Neural progenitor cell (in vitro differentiated cells): ENCODE measurements at regions not wholly inside any gene's neighbourhood (a gene's known extent, or its start where the extent isn't known, plus 50 kb on each side); places are given as distances from the start of the nearest gene placed in this dataset.

Experiments used
- DNase-seq: peaks from one replicate; pipeline ENCODE4 v3.0.0-alpha.2; 2016; ENCODE audit warnings: low spot score
- H2AFZ ChIP-seq: fragments of 200-600 bp; sonication (generic); replicated peaks from 2 replicates; pipeline ENCODE4 v1.6.1; 2016; ENCODE audit warnings: antibody characterized with exemption
- H3F3A ChIP-seq: fragments of 200-600 bp; sonication (generic); 2 replicates; pipeline ENCODE4 v1.6.1; 2016; ENCODE audit warnings: antibody characterized with exemption, low read depth
- H3K27ac ChIP-seq: fragments of 200-600 bp; sonication (generic); 2 replicates; pipeline ENCODE4 v1.5.1; 2016; ENCODE audit warnings: mild to moderate bottlenecking
- H3K27me3 ChIP-seq: fragments of 200-600 bp; sonication (generic); 2 replicates; pipeline ENCODE4 v1.6.1; 2016; ENCODE audit warnings: mild to moderate bottlenecking, moderate library complexity
- H3K36me3 ChIP-seq: fragments of 200-600 bp; sonication (generic); 2 replicates; pipeline ENCODE4 v1.5.1; 2016
- H3K4me1 ChIP-seq: fragments of 200-600 bp; sonication (generic); 2 replicates; pipeline ENCODE4 v1.6.1; 2016; ENCODE audit warnings: mixed run types
- H3K4me2 ChIP-seq: fragments of 200-600 bp; sonication (generic); 2 replicates; pipeline ENCODE4 v1.6.1; 2016
- H3K4me3 ChIP-seq: fragments of 200-600 bp; sonication (generic); 2 replicates; pipeline ENCODE4 v1.5.1; 2016
- H3K79me2 ChIP-seq: fragments of 200-600 bp; sonication (generic); 2 replicates; pipeline ENCODE4 v1.6.1; 2016; ENCODE audit warnings: low read depth
- H3K9ac ChIP-seq: fragments of 200-600 bp; sonication (generic); 2 replicates; pipeline ENCODE4 v1.6.1; 2016
- H3K9me3 ChIP-seq: fragments of 200-600 bp; sonication (generic); 2 replicates; pipeline ENCODE4 v1.5.1; 2016; ENCODE audit warnings: low read depth
- H4K20me1 ChIP-seq: fragments of 200-600 bp; sonication (generic); 2 replicates; pipeline ENCODE4 v1.6.1; 2016; ENCODE audit warnings: low read depth
- H3K27ac Mint-ChIP-seq: 3 replicates; pipeline ENCODE4 v1.8.0; 2021; ENCODE audit warnings: mixed read lengths
- H3K27me3 Mint-ChIP-seq: 2 replicates; pipeline ENCODE4 v1.8.0; 2022; ENCODE audit warnings: low read depth, mild to moderate bottlenecking, inconsistent platforms, moderate library complexity, mixed read lengths; ENCODE audit not compliant: insufficient read depth
- H3K36me3 Mint-ChIP-seq: 3 replicates; pipeline ENCODE4 v1.8.0; 2021; ENCODE audit warnings: mixed read lengths
- H3K4me1 Mint-ChIP-seq: 3 replicates; pipeline ENCODE4 v1.8.0; 2021; ENCODE audit warnings: mixed read lengths
- H3K4me3 Mint-ChIP-seq: 3 replicates; pipeline ENCODE4 v1.8.0; 2021; ENCODE audit warnings: mild to moderate bottlenecking, moderate library complexity, mixed read lengths
- H3K9me3 Mint-ChIP-seq: 3 replicates; pipeline ENCODE4 v1.8.0; 2020; ENCODE audit warnings: mixed read lengths
- EZH2 ChIP-seq: fragments of 200-600 bp; sonication (generic); IDR thresholded peaks from 2 replicates; pipeline ENCODE4 v1.6.1; 2017; ENCODE audit warnings: antibody characterized with exemption, mild to moderate bottlenecking, moderate library complexity
- EZH2phosphoT487 ChIP-seq: fragments of 200-600 bp; sonication (generic); IDR thresholded peaks from 2 replicates; pipeline ENCODE4 v1.6.1; 2017; ENCODE audit warnings: antibody characterized with exemption
- TF ChIP-seq, protein P1 (sequence below): fragments of 200-600 bp; sonication (generic); IDR thresholded peaks from 2 replicates; pipeline ENCODE4 v1.5.1; 2017; ENCODE audit warnings: antibody characterized with exemption, mild to moderate bottlenecking

DNA sequence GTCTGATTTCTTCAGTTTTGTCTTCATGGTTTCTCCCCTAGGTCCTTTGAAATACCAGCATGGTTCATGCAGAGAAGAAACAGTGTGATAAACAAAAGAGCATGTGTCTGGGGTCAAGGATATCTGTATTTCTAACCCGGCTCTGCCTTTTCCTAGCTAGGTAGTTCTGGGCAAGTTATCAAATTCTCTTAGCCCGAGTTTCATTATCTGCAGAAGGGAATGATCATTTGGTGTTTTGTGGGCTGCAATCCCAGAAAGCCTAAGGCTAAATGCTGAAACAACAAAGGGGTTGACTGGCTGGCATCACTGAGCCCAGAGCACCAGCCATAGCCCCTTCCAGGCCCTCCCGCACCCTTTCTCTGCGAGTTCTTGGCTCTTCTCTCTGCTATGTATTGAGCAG lies 51.7 kb upstream of the DAPL1 start:
- Histone ChIP-seq H3K4me1 (peaks cover 6% of the 10 kb centered on the region), H4K20me1 (no peaks in the 10 kb centered on the region), H3K36me3 (no peaks in the 10 kb centered on the region), H3K27me3 (peaks cover 67% of the 10 kb centered on the region), H3K4me3 (no peak overlapping the region), H3K79me2 (no peaks in the 10 kb centered on the region), H3F3A (peaks cover 17% of the 10 kb centered on the region), H3K27ac (no peak overlapping the region), H2AFZ (no peak overlapping the region), H3K4me2 (no peak overlapping the region), H3K9ac (no peak overlapping the region), H3K9me3 (no peaks in the 10 kb centered on the region)
- no peaks in the 10 kb centered on the region for H3K9me3 Mint-ChIP-seq
- H3K27ac Mint-ChIP-seq, result no peak overlapping the region
- peaks cover 41% of the 10 kb centered on the region for H3K4me1 Mint-ChIP-seq
- no peak overlapping the region for H3K4me3 Mint-ChIP-seq
- DNase-seq, result no peak
- no peaks in the 10 kb centered on the region for H3K36me3 Mint-ChIP-seq
- no peak for TF ChIP-seq EZH2
- TF ChIP-seq, protein P1, sequence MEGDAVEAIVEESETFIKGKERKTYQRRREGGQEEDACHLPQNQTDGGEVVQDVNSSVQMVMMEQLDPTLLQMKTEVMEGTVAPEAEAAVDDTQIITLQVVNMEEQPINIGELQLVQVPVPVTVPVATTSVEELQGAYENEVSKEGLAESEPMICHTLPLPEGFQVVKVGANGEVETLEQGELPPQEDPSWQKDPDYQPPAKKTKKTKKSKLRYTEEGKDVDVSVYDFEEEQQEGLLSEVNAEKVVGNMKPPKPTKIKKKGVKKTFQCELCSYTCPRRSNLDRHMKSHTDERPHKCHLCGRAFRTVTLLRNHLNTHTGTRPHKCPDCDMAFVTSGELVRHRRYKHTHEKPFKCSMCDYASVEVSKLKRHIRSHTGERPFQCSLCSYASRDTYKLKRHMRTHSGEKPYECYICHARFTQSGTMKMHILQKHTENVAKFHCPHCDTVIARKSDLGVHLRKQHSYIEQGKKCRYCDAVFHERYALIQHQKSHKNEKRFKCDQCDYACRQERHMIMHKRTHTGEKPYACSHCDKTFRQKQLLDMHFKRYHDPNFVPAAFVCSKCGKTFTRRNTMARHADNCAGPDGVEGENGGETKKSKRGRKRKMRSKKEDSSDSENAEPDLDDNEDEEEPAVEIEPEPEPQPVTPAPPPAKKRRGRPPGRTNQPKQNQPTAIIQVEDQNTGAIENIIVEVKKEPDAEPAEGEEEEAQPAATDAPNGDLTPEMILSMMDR, result no peak
- TF ChIP-seq EZH2phosphoT487, result no peak
- H3K27me3 Mint-ChIP-seq, result peaks cover 9% of the 10 kb centered on the region

DNA sequence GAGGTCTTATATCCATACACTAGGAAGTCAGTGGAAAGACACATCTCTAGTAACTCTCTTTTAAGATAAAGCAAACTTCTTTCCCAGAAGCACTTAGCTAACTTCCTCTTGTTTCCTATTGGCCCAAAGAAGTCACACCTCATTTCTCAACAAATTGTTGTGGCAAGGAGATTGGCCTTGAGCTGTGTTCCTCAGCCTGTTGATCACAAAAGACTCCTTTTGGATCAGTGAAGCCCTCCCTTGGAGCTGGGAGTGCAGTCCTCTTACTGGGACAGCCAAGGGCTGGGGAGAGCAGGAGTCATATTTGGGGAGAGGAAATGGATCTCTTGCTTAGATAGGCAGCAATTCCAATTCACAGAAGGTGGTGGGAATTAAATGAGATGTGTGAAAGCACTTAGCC lies 51.2 kb upstream of the DAPL1 start:
- peaks cover 17% of the 10 kb centered on the region for H3F3A ChIP-seq
- no peak overlapping the region for H3K4me3 ChIP-seq
- no peaks in the 10 kb centered on the region for H3K36me3 ChIP-seq
- peaks cover 6% of the 10 kb centered on the region for H3K4me1 ChIP-seq
- H3K4me2 ChIP-seq, result no peak overlapping the region
- H3K4me3 Mint-ChIP-seq, result no peak overlapping the region
- no peaks in the 10 kb centered on the region for H3K9me3 Mint-ChIP-seq
- no peaks in the 10 kb centered on the region for H3K79me2 ChIP-seq
- H3K27me3 ChIP-seq, result peaks cover 71% of the 10 kb centered on the region
- H3K9me3 ChIP-seq, result no peaks in the 10 kb centered on the region
- H3K36me3 Mint-ChIP-seq, result no peaks in the 10 kb centered on the region
- no peak for TF ChIP-seq EZH2phosphoT487
- TF ChIP-seq EZH2, result no peak
- TF ChIP-seq, protein P1, result no peak
- no peak for DNase-seq
- peaks cover 7% of the 10 kb centered on the region for H3K27me3 Mint-ChIP-seq
- H4K20me1 ChIP-seq, result no peaks in the 10 kb centered on the region
- H3K27ac ChIP-seq, result no peak overlapping the region
- no peak overlapping the region for H3K9ac ChIP-seq
- no peak overlapping the region for H3K27ac Mint-ChIP-seq
- H2AFZ ChIP-seq, result no peak overlapping the region
- peaks cover 41% of the 10 kb centered on the region for H3K4me1 Mint-ChIP-seq

DNA sequence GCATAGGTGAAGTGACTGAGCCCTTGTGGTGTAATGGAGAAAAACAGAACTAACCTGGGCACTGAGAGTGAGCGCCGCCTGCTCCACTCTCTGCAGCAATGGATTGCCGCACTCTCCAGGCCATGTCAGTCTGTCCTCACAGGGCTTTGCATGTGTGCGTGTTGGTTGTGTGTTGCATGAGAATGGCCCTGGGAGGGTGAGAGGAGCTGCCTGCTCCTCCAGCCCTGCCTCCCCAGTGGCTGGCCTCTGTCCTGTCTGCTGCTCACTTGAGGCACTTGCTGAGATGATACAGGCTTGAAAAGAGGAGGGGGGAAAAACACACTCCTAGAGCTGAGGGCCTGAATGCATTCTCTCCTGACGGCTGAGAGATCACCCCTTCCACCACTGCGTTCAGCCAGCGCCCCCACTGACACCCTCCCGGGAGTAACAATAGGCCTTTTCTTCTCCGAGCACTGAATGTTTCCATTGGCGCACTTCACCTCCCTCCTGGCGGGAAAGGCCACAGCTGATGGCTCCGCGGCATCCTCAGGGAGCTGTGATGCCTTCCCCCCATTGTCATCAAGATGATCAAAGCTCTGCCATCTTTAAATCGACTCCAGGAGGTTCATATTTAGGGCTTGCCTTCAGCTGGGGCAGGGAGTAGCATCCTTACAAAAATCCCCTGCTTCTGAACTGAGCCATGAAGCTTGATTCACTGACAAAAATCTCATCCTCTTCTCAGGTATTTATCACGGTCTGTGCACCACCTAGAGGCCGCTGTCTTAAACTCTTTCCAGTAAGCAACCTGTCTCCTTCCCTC lies 49.9 kb upstream of the DAPL1 start:
- peak; percentile 83 for DNase-seq
- no peaks in the 10 kb centered on the region for H4K20me1 ChIP-seq
- Mint-ChIP-seq H3K4me3 (peak overlapping the region; percentile 81), H3K9me3 (no peaks in the 10 kb centered on the region), H3K4me1 (peaks cover 41% of the 10 kb centered on the region), H3K27me3 (peaks cover 12% of the 10 kb centered on the region), H3K27ac (peak overlapping the region; percentile 64), H3K36me3 (no peaks in the 10 kb centered on the region)
- peak overlapping the region; percentile 83 for H2AFZ ChIP-seq
- H3K4me2 ChIP-seq, result peak overlapping the region; percentile 76
- H3K27ac ChIP-seq, result no peak overlapping the region
- H3K9me3 ChIP-seq, result no peaks in the 10 kb centered on the region
- H3F3A ChIP-seq, result peaks cover 17% of the 10 kb centered on the region
- peaks cover 6% of the 10 kb centered on the region for H3K4me1 ChIP-seq
- H3K27me3 ChIP-seq, result peaks cover 79% of the 10 kb centered on the region
- H3K79me2 ChIP-seq, result no peaks in the 10 kb centered on the region
- H3K9ac ChIP-seq, result no peak overlapping the region
- no peaks in the 10 kb centered on the region for H3K36me3 ChIP-seq
- peak overlapping the region; percentile 43 for H3K4me3 ChIP-seq
- TF ChIP-seq EZH2phosphoT487 (peak; percentile 30), EZH2 (no peak)
- TF ChIP-seq, protein P1, result peak; percentile 73
